ENCODE measurements at regions not wholly inside any gene's neighbourhood (a gene's known extent, or its start where the extent isn't known, plus 50 kb on each side); places are given as distances from the start of the nearest gene placed in this dataset.

- no peak for TF ChIP-seq CTCF (IDR thresholded peaks at IDR 0.05; ENCODE audit: control insufficient read depth, extremely low read depth, insufficient read depth)
- no peak overlapping the region for H3K4me3 ChIP-seq (ENCODE audit: low read depth, low read length)
- DNase-seq (ENCODE audit: low read depth): no peak
Observed at GRCh38 chr7:110521357-110521911, 569.5 kb upstream of the LRRN3 start.

- TF ChIP-seq CTCF (IDR thresholded peaks at IDR 0.05; ENCODE audit: control insufficient read depth, extremely low read depth, insufficient read depth): no peak
- no peak overlapping the region for H3K4me3 ChIP-seq (ENCODE audit: low read depth, low read length)
- DNase-seq (ENCODE audit: low read depth): no peak
Observed at GRCh38 chr7:110522061-110522760, 568.7 kb upstream of the LRRN3 start.

- no peak for DNase-seq (ENCODE audit: low read depth)
- no peak for TF ChIP-seq CTCF (IDR thresholded peaks at IDR 0.05; ENCODE audit: control insufficient read depth, extremely low read depth, insufficient read depth)
- no peak overlapping the region for H3K4me3 ChIP-seq (ENCODE audit: low read depth, low read length)
Observed at GRCh38 chr7:110522761-110523200, 568.1 kb upstream of the LRRN3 start.

GRCh38 chr7:110529175-110529574 is 561.8 kb upstream of the LRRN3 start:
- no peak for TF ChIP-seq CTCF (IDR thresholded peaks at IDR 0.05; ENCODE audit: control insufficient read depth, extremely low read depth, insufficient read depth)
- no peak overlapping the region for H3K4me3 ChIP-seq (ENCODE audit: low read depth, low read length)
- DNase-seq (ENCODE audit: low read depth): no peak

- DNase-seq (ENCODE audit: low read depth): no peak
- no peak for TF ChIP-seq CTCF (IDR thresholded peaks at IDR 0.05; ENCODE audit: control insufficient read depth, extremely low read depth, insufficient read depth)
- H3K4me3 ChIP-seq (ENCODE audit: low read depth, low read length): no peak overlapping the region
Observed at GRCh38 chr7:110531186-110531585, 559.7 kb upstream of the LRRN3 start.

- DNase-seq (ENCODE audit: low read depth): peak; percentile 98
- H3K4me3 ChIP-seq (ENCODE audit: low read depth, low read length): no peak overlapping the region
- peak; percentile 48 for TF ChIP-seq CTCF (IDR thresholded peaks at IDR 0.05; ENCODE audit: control insufficient read depth, extremely low read depth, insufficient read depth)
Observed at GRCh38 chr7:110534241-110534931, 556.5 kb upstream of the LRRN3 start.
